ENCODE measurements at regions not wholly inside any gene's neighbourhood (a gene's known extent, or its start where the extent isn't known, plus 50 kb on each side); places are given as distances from the start of the nearest gene placed in this dataset.

DNA sequence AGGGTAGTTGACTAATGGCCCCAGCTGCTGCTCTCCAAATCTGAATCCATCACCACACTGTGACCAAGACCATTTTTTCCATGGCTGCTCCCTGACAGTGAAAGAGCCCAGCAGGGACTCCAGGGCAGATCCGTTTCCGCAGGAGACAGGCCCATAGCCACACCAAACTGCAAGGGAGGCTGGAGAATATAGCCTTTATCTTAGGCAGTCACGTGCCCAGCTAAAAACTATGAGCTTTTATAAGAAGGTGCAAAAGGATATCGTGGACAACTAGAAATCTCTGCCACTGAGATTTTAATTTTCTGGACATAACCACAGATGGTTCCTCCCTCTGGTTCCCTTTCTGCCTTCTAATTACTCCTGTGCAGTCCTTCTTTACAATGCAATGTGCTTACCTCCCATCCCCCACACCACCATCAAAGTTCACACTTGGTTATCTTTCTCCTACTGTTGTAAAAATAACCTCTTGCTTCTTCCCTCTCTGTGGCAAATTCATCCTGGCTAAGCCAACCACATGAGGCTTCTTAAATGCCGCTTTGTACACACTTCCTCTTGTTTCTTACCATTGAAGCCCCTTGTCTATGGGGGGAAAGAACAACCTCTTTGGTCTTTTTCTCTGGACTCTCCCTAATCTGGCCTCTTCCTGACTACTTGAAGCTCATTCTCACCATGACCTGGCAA, 233.7 kb downstream of the SHQ1 start:
- TF ChIP-seq GATA2 (IDR thresholded peaks at IDR 0.05; ENCODE audit: insufficient read depth, insufficient read length, low read depth, low read length) (no peak), POLR2A (IDR thresholded peaks at IDR 0.05; ENCODE audit: low read depth, low read length) (no peak), POLR2AphosphoS5 (IDR thresholded peaks at IDR 0.05; ENCODE audit: insufficient read depth, low read depth, low read length) (no peak)
- TF ChIP-seq, protein P1, sequence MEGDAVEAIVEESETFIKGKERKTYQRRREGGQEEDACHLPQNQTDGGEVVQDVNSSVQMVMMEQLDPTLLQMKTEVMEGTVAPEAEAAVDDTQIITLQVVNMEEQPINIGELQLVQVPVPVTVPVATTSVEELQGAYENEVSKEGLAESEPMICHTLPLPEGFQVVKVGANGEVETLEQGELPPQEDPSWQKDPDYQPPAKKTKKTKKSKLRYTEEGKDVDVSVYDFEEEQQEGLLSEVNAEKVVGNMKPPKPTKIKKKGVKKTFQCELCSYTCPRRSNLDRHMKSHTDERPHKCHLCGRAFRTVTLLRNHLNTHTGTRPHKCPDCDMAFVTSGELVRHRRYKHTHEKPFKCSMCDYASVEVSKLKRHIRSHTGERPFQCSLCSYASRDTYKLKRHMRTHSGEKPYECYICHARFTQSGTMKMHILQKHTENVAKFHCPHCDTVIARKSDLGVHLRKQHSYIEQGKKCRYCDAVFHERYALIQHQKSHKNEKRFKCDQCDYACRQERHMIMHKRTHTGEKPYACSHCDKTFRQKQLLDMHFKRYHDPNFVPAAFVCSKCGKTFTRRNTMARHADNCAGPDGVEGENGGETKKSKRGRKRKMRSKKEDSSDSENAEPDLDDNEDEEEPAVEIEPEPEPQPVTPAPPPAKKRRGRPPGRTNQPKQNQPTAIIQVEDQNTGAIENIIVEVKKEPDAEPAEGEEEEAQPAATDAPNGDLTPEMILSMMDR (IDR thresholded peaks at IDR 0.05; ENCODE audit: extremely low read depth in 1 of 2, insufficient read depth in 1 of 2, low read depth in 1 of 2, low read length in 2 of 2) = no peak

Data from endothelial cell of umbilical vein (primary cell).